ENCODE measurements at regions not wholly inside any gene's neighbourhood (a gene's known extent, or its start where the extent isn't known, plus 50 kb on each side); places are given as distances from the start of the nearest gene placed in this dataset.
A peak's percentile ranks its signal among the peaks of the same experiment; 100 is the strongest.

DNA sequence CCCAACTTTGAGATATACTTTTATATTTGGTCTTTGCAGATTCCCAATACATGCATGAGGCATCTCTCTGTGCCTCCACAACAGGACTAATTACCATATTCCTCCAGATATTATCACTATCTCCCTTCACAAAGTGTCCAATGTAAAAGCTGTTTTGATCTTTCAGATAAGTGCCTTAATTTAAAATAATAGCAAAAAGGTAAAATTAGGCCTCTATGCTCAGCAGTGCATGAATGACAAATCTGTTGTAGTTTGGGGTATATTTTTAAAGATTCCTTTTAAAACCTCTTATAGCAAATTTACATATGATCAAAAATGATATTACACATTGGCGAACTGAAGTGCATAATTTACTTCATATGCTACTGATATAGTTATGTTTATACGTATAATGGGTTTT is 369.2 kb upstream of the CCNH start:
- no peak for TF ChIP-seq EZH2phosphoT487 (IDR thresholded peaks at IDR 0.05; ENCODE audit: borderline replicate concordance, low read depth, low read length)
- TF ChIP-seq, protein P1, sequence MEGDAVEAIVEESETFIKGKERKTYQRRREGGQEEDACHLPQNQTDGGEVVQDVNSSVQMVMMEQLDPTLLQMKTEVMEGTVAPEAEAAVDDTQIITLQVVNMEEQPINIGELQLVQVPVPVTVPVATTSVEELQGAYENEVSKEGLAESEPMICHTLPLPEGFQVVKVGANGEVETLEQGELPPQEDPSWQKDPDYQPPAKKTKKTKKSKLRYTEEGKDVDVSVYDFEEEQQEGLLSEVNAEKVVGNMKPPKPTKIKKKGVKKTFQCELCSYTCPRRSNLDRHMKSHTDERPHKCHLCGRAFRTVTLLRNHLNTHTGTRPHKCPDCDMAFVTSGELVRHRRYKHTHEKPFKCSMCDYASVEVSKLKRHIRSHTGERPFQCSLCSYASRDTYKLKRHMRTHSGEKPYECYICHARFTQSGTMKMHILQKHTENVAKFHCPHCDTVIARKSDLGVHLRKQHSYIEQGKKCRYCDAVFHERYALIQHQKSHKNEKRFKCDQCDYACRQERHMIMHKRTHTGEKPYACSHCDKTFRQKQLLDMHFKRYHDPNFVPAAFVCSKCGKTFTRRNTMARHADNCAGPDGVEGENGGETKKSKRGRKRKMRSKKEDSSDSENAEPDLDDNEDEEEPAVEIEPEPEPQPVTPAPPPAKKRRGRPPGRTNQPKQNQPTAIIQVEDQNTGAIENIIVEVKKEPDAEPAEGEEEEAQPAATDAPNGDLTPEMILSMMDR (conservative IDR thresholded peaks at IDR 0.05; ENCODE audit: low read length) = no peak
- no peak for DNase-seq (ENCODE audit: low spot score)
- Histone ChIP-seq H3K36me3 (ENCODE audit: insufficient read depth, low read length) (no peaks in the 10 kb centered on the region), H3K4me3 (ENCODE audit: low read depth, low read length, poor library complexity, severe bottlenecking) (no peak overlapping the region), H3K9me2 (ENCODE audit: insufficient read depth, low read length) (no peaks in the 10 kb centered on the region), H3K4me1 (ENCODE audit: insufficient read depth, low read length, poor library complexity, severe bottlenecking) (no peaks in the 10 kb centered on the region), H4K20me1 (ENCODE audit: insufficient read depth, low read length) (no peaks in the 10 kb centered on the region), H2AFZ (ENCODE audit: low read length) (no peak overlapping the region), H3K4me2 (ENCODE audit: low read length) (no peak overlapping the region), H3K79me2 (ENCODE audit: insufficient read depth, low read depth, low read length) (no peaks in the 10 kb centered on the region), H3K9me3 (ENCODE audit: low read length) (no peaks in the 10 kb centered on the region), H3K27ac (ENCODE audit: low read depth, low read length, poor library complexity, severe bottlenecking) (no peak overlapping the region)
- CTCF ChIA-PET (ENCODE audit: unreplicated experiment) = no interaction called here
- intact Hi-C loops (cut with micrococcal nuclease; ENCODE audit: unreplicated experiment) = loop anchor here (1.0 to 10.0 kb wide), 4 partner anchors 363 to 943 kb away; no protein-coding TSS in a partner anchor
- POLR2A ChIA-PET = interaction anchor here (0.8 to 1.2 kb wide), 3 partner anchors 12 to 943 kb away, joined by 3 to 4 read pairs (median 3); no protein-coding TSS in a partner anchor
- no TSS peak for BruUV-seq (replicated peaks)

DNA sequence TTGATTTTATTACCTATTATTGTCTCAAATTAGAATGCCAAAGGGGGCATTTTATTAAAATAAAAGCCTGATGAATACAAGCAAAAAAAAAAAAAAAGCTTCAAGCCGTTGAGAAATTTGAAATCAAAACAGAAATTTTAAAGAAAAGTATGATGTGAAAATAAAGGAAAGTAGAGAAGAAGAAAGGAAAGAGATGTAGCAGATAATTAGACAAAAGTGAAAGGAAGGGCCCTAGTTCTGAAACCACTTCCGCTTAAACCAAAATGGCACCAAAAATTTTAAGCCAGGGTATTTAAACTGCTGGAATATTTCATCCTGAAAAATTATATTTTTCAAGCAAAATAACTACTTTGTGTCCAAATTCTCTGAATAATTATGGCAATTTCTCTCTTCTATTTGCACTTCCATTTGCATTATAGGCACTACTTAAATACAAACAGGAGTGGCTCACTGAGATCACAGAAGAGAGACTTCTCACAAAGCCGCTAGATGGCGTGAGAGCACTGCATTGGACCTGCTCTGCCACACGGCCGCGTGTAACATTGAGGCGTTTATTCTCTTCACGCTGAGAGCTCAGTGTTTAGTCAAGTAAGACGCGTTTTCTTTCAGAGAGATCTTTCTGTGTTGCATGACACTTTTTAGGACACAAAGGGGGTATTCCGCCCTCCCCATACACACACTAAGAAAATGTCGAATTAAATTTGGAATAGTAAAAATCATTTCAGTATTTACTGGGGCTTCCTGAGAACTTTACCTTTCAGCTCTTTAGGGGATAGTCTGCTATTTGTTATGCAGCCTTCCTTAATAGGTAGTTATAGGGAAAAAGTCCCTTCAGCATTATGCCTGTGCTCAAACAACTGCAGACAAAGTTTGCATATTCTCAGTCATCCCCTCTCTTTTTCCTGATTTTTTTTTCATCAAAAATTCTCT is 368.4 kb upstream of the CCNH start:
- Histone ChIP-seq H3K9me2 (ENCODE audit: insufficient read depth, low read length) (no peaks in the 10 kb centered on the region), H3K9me3 (ENCODE audit: low read length) (no peaks in the 10 kb centered on the region), H3K79me2 (ENCODE audit: insufficient read depth, low read depth, low read length) (no peaks in the 10 kb centered on the region), H4K20me1 (ENCODE audit: insufficient read depth, low read length) (no peaks in the 10 kb centered on the region), H3K27ac (ENCODE audit: low read depth, low read length, poor library complexity, severe bottlenecking) (no peak overlapping the region), H3K4me3 (ENCODE audit: low read depth, low read length, poor library complexity, severe bottlenecking) (no peak overlapping the region), H3K36me3 (ENCODE audit: insufficient read depth, low read length) (no peaks in the 10 kb centered on the region), H3K4me2 (ENCODE audit: low read length) (no peak overlapping the region), H3K4me1 (ENCODE audit: insufficient read depth, low read length, poor library complexity, severe bottlenecking) (no peaks in the 10 kb centered on the region), H2AFZ (ENCODE audit: low read length) (no peak overlapping the region; the same call in 1 of the 2 replicates)
- intact Hi-C loops (cut with micrococcal nuclease; ENCODE audit: unreplicated experiment) = loop anchor here (1.0 to 10.0 kb wide), 4 partner anchors 364 to 944 kb away; no protein-coding TSS in a partner anchor
- peak; percentile 83 for DNase-seq (ENCODE audit: low spot score)
- TF ChIP-seq, protein P1 (conservative IDR thresholded peaks at IDR 0.05; ENCODE audit: low read length) = peak; percentile 95
- no peak for TF ChIP-seq EZH2phosphoT487 (IDR thresholded peaks at IDR 0.05; ENCODE audit: borderline replicate concordance, low read depth, low read length)
- no TSS peak for BruUV-seq (replicated peaks)
- POLR2A ChIA-PET = interaction anchor here (0.6 to 1.2 kb wide), 4 partner anchors 59 to 944 kb away, joined by 3 to 4 read pairs (median 4); no protein-coding TSS in a partner anchor
- CTCF ChIA-PET (ENCODE audit: unreplicated experiment) = interaction anchor here (0.5 to 1.0 kb wide), 3 partner anchors 899 to 1500 kb away, joined by 3 to 4 read pairs (median 3); no protein-coding TSS in a partner anchor

DNA sequence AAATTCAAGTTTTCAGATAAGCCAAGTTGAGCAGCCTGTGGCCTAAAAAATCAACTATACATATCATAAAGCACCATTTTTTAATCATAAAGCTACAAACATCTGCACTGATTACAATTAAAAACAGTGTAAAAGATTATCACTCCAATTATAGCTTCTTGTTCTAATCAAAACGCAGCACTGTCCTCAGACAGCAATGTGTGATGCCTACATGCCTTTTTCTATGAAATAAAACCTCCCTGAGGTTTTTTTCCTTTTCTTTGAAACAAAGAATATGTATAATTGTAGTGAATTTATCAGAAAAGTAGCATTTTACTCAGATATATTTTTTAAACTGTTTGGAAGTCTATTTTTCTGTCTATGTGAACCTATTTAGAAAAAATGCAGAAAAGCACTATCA is 366.1 kb upstream of the CCNH start:
- CTCF ChIA-PET (ENCODE audit: unreplicated experiment) = no interaction called here
- Histone ChIP-seq H3K9me3 (ENCODE audit: low read length) (no peaks in the 10 kb centered on the region), H3K27ac (ENCODE audit: low read depth, low read length, poor library complexity, severe bottlenecking) (no peak overlapping the region), H3K4me1 (ENCODE audit: insufficient read depth, low read length, poor library complexity, severe bottlenecking) (no peaks in the 10 kb centered on the region), H3K9me2 (ENCODE audit: insufficient read depth, low read length) (no peaks in the 10 kb centered on the region), H4K20me1 (ENCODE audit: insufficient read depth, low read length) (no peaks in the 10 kb centered on the region), H2AFZ (ENCODE audit: low read length) (no peak overlapping the region), H3K79me2 (ENCODE audit: insufficient read depth, low read depth, low read length) (no peaks in the 10 kb centered on the region), H3K4me2 (ENCODE audit: low read length) (no peak overlapping the region), H3K36me3 (ENCODE audit: insufficient read depth, low read length) (no peaks in the 10 kb centered on the region), H3K4me3 (ENCODE audit: low read depth, low read length, poor library complexity, severe bottlenecking) (no peak overlapping the region)
- intact Hi-C loops (cut with micrococcal nuclease; ENCODE audit: unreplicated experiment) = no loop called here
- no TSS peak for BruUV-seq (replicated peaks)
- TF ChIP-seq EZH2phosphoT487 (IDR thresholded peaks at IDR 0.05; ENCODE audit: borderline replicate concordance, low read depth, low read length) = no peak
- TF ChIP-seq, protein P1 (conservative IDR thresholded peaks at IDR 0.05; ENCODE audit: low read length) = no peak
- DNase-seq (ENCODE audit: low spot score) = no peak
- POLR2A ChIA-PET = no interaction called here

Measured in OCI-LY7 (cell line).